ENCODE measurements at regions not wholly inside any gene's neighbourhood (a gene's known extent, or its start where the extent isn't known, plus 50 kb on each side); places are given as distances from the start of the nearest gene placed in this dataset.
"Not testable (repeated sequence)": the region's sequence is repeated elsewhere in the genome, so short reads cannot be mapped to it uniquely, and the experiment has no call there.

GRCh38 chr9:75197561-75197960 is 109.2 kb downstream of the OSTF1 start:
- DNase-seq (ENCODE audit: low read depth) = no peak
- no peak for TF ChIP-seq CTCF (IDR thresholded peaks at IDR 0.05; ENCODE audit: insufficient read depth, low read length)
- no peak overlapping the region for H3K4me3 ChIP-seq (ENCODE audit: low read depth, low read length)

GRCh38 chr9:75198436-75198835 is 110.1 kb downstream of the OSTF1 start:
- no peak overlapping the region for H3K4me3 ChIP-seq (ENCODE audit: low read depth, low read length)
- TF ChIP-seq CTCF (IDR thresholded peaks at IDR 0.05; ENCODE audit: insufficient read depth, low read length) = peak; percentile 12
- DNase-seq (ENCODE audit: low read depth) = no peak

GRCh38 chr9:75200892-75201470 is 112.7 kb downstream of the OSTF1 start:
- peak; percentile 58 for DNase-seq (ENCODE audit: low read depth)
- H3K4me3 ChIP-seq (ENCODE audit: low read depth, low read length) = no peak overlapping the region
- TF ChIP-seq CTCF (IDR thresholded peaks at IDR 0.05; ENCODE audit: insufficient read depth, low read length) = peak; percentile 69

- TF ChIP-seq CTCF (IDR thresholded peaks at IDR 0.05; ENCODE audit: insufficient read depth, low read length) = no peak
- DNase-seq (ENCODE audit: low read depth) = no peak
- no peak overlapping the region for H3K4me3 ChIP-seq (ENCODE audit: low read depth, low read length)
Measured at GRCh38 chr9:75201480-75202209, 113.3 kb downstream of the OSTF1 start.

GRCh38 chr9:75207997-75208396 is 119.7 kb downstream of the OSTF1 start:
- DNase-seq (ENCODE audit: low read depth); H3K4me3 ChIP-seq (ENCODE audit: low read depth, low read length): not testable (repeated sequence)

GRCh38 chr9:75210215-75210614 is 121.9 kb downstream of the OSTF1 start:
- H3K4me3 ChIP-seq (ENCODE audit: low read depth, low read length) = no peak overlapping the region
- no peak for TF ChIP-seq CTCF (IDR thresholded peaks at IDR 0.05; ENCODE audit: insufficient read depth, low read length)

GRCh38 chr9:75213765-75214164 is 125.5 kb downstream of the OSTF1 start:
- no peak for DNase-seq (ENCODE audit: low read depth)
- TF ChIP-seq CTCF (IDR thresholded peaks at IDR 0.05; ENCODE audit: insufficient read depth, low read length) = no peak

More at GRCh38 chr9:75210215-75210614, 121.9 kb downstream of the OSTF1 start:
- DNase-seq (ENCODE audit: low read depth) = no peak

More at GRCh38 chr9:75213765-75214164, 125.5 kb downstream of the OSTF1 start:
- H3K4me3 ChIP-seq (ENCODE audit: low read depth, low read length) = no peak overlapping the region

Data from fibroblast of the aortic adventitia (primary cell).